WTC11 (cell line): ENCODE measurements at regions not wholly inside any gene's neighbourhood (a gene's known extent, or its start where the extent isn't known, plus 50 kb on each side); places are given as distances from the start of the nearest gene placed in this dataset.

Experiments used
- FOXP1 ChIP-seq: sonication (generic); formaldehyde crosslinking; IDR thresholded peaks from 2 replicates; pipeline ENCODE4 v1.8.0; 2022; ENCODE audit warnings: missing genetic modification reagents, mild to moderate bottlenecking, moderate library complexity, borderline replicate concordance
- NR1H2 ChIP-seq: sonication (generic); formaldehyde crosslinking; IDR thresholded peaks from 2 replicates; pipeline ENCODE4 v1.9.0; 2021; ENCODE audit warnings: mild to moderate bottlenecking, moderate library complexity, missing genetic modification reagents
- RELA ChIP-seq: sonication (generic); formaldehyde crosslinking; IDR thresholded peaks from 2 replicates; pipeline ENCODE4 v1.8.1; 2022; ENCODE audit warnings: missing genetic modification reagents, mild to moderate bottlenecking, borderline replicate concordance
- SP1 ChIP-seq: sonication (generic); formaldehyde crosslinking; conservative IDR thresholded peaks from 2 replicates; pipeline ENCODE4 v1.8.1; 2022; ENCODE audit warnings: missing genetic modification reagents
- ZBTB21 ChIP-seq: sonication (generic); formaldehyde crosslinking; IDR thresholded peaks from 2 replicates; pipeline ENCODE4 v1.8.1; 2023; ENCODE audit warnings: mild to moderate bottlenecking, missing genetic modification reagents, borderline replicate concordance
- ZNF121 ChIP-seq: sonication (generic); formaldehyde crosslinking; IDR thresholded peaks from 2 replicates; pipeline ENCODE4 v1.8.0; 2023; ENCODE audit warnings: missing genetic modification reagents
- ZNF317 ChIP-seq: sonication (generic); formaldehyde crosslinking; IDR thresholded peaks from 2 replicates; pipeline ENCODE4 v1.8.1; 2023; ENCODE audit warnings: low read depth, mild to moderate bottlenecking, moderate library complexity, missing genetic modification reagents, borderline replicate concordance
- TF ChIP-seq, protein P1 (sequence below): fragments of 200-600 bp; IDR thresholded peaks from 2 replicates; pipeline ENCODE4 v1.8.0; 2022; ENCODE audit warnings: antibody characterized with exemption
- TF ChIP-seq, protein P2 (sequence below): sonication (generic); formaldehyde crosslinking; IDR thresholded peaks from 2 replicates; pipeline ENCODE4 v1.8.0; 2023; ENCODE audit warnings: missing genetic modification reagents
- TF ChIP-seq, protein P3 (sequence below): sonication (generic); formaldehyde crosslinking; IDR thresholded peaks from 2 replicates; pipeline ENCODE4 v1.8.1; 2022; ENCODE audit warnings: low read depth, missing genetic modification reagents, borderline replicate concordance
- TF ChIP-seq, protein P4 (sequence below): sonication (generic); formaldehyde crosslinking; conservative IDR thresholded peaks from 2 replicates; pipeline ENCODE4 v1.8.1; 2022; ENCODE audit warnings: mild to moderate bottlenecking, missing genetic modification reagents

DNA sequence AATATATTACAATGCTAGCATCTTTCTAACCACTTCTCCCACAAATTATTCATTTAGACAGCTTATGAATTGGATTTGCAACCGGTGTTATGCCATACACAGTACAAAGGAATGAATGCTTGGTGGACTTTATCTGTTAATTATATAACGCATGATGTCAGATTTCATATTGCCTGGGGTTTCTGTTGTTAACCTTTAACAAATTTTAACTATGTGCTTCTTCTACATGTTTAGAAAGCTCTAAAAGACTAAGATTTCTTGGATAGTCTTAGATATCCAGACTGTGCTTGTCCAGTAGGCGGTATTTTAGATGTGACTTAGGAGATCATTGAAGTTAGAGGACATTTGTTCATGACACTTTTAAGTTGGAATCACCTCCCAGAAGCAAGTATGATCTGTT is 976.3 kb downstream of the TMEM182 start:
- no peak for TF ChIP-seq ZBTB21 (CRISPR knock-in tag)
- TF ChIP-seq, protein P1, sequence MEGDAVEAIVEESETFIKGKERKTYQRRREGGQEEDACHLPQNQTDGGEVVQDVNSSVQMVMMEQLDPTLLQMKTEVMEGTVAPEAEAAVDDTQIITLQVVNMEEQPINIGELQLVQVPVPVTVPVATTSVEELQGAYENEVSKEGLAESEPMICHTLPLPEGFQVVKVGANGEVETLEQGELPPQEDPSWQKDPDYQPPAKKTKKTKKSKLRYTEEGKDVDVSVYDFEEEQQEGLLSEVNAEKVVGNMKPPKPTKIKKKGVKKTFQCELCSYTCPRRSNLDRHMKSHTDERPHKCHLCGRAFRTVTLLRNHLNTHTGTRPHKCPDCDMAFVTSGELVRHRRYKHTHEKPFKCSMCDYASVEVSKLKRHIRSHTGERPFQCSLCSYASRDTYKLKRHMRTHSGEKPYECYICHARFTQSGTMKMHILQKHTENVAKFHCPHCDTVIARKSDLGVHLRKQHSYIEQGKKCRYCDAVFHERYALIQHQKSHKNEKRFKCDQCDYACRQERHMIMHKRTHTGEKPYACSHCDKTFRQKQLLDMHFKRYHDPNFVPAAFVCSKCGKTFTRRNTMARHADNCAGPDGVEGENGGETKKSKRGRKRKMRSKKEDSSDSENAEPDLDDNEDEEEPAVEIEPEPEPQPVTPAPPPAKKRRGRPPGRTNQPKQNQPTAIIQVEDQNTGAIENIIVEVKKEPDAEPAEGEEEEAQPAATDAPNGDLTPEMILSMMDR = no peak
- TF ChIP-seq FOXP1 (CRISPR knock-in tag) = no peak
- TF ChIP-seq, protein P2, sequence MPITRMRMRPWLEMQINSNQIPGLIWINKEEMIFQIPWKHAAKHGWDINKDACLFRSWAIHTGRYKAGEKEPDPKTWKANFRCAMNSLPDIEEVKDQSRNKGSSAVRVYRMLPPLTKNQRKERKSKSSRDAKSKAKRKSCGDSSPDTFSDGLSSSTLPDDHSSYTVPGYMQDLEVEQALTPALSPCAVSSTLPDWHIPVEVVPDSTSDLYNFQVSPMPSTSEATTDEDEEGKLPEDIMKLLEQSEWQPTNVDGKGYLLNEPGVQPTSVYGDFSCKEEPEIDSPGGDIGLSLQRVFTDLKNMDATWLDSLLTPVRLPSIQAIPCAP (CRISPR knock-in tag) = no peak
- TF ChIP-seq, protein P3, sequence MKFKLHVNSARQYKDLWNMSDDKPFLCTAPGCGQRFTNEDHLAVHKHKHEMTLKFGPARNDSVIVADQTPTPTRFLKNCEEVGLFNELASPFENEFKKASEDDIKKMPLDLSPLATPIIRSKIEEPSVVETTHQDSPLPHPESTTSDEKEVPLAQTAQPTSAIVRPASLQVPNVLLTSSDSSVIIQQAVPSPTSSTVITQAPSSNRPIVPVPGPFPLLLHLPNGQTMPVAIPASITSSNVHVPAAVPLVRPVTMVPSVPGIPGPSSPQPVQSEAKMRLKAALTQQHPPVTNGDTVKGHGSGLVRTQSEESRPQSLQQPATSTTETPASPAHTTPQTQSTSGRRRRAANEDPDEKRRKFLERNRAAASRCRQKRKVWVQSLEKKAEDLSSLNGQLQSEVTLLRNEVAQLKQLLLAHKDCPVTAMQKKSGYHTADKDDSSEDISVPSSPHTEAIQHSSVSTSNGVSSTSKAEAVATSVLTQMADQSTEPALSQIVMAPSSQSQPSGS = no peak
- TF ChIP-seq ZNF317 (CRISPR knock-in tag) = no peak
- TF ChIP-seq SP1 (CRISPR knock-in tag) = no peak
- no peak for TF ChIP-seq NR1H2
- TF ChIP-seq, protein P4, sequence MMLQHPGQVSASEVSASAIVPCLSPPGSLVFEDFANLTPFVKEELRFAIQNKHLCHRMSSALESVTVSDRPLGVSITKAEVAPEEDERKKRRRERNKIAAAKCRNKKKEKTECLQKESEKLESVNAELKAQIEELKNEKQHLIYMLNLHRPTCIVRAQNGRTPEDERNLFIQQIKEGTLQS (CRISPR knock-in tag) = no peak
- no peak for TF ChIP-seq RELA
- TF ChIP-seq ZNF121 (CRISPR knock-in tag) = no peak
